Lung (tissue), 11 donors: ENCODE measurements at regions not wholly inside any gene's neighbourhood (a gene's known extent, or its start where the extent isn't known, plus 50 kb on each side); places are given as distances from the start of the nearest gene placed in this dataset.
A peak's percentile ranks its signal among the peaks of the same experiment; 100 is the strongest.

Experiments used
- ATAC-seq: fragments of 200-7000 bp; cut with Tn5 transposase; one replicate; pipeline ENCODE4 v1.9.1; 2020; ENCODE audit warnings: moderate number of reproducible peaks; ENCODE audit not compliant: insufficient read depth, low FRiP score
- DNase-seq, 3 donors: peaks; one replicate each; pipeline ENCODE4 v3.0.0-alpha.2; 2013 to 2017
- H3K27ac ChIP-seq, 2 donors: one replicate each; pipeline ENCODE4 v1.5.1; 2013; ENCODE audit warnings: mild to moderate bottlenecking in 2 of 2, moderate library complexity in 2 of 2, control low read depth in 1 of 2, inconsistent platforms in 1 of 2, low read depth in 1 of 2, low read length in 1 of 2
- H3K27me3 ChIP-seq, 3 donors: one replicate each; pipeline ENCODE4 v1.5.1; 2013; ENCODE audit warnings: low read length in 2 of 3; ENCODE audit not compliant: control insufficient read depth in 3 of 3, insufficient read depth in 3 of 3
- H3K36me3 ChIP-seq, 4 donors: one replicate each; pipeline ENCODE4 v1.5.1; 2013; ENCODE audit warnings: low read length in 4 of 4, mild to moderate bottlenecking in 1 of 4, moderate library complexity in 1 of 4; ENCODE audit not compliant: control insufficient read depth in 4 of 4, insufficient read depth in 4 of 4
- H3K4me1 ChIP-seq, 5 donors: one replicate each; pipeline ENCODE4 v1.5.1; 2013; ENCODE audit warnings: low read length in 5 of 5, mild to moderate bottlenecking in 2 of 5, moderate library complexity in 1 of 5; ENCODE audit not compliant: control insufficient read depth in 5 of 5, insufficient read depth in 5 of 5
- H3K4me3 ChIP-seq: one replicate; pipeline ENCODE4 v1.5.1; 2013; ENCODE audit warnings: mild to moderate bottlenecking, control low read depth, moderate library complexity
- H3K9ac ChIP-seq, 2 donors: one replicate each; pipeline ENCODE4 v1.5.1; 2013; ENCODE audit warnings: low read length in 2 of 2, control low read depth in 1 of 2; ENCODE audit not compliant: insufficient read depth in 1 of 2
- H3K9me3 ChIP-seq, 4 donors: one replicate each; pipeline ENCODE4 v1.5.1; 2013; ENCODE audit warnings: low read length in 3 of 4, mild to moderate bottlenecking in 1 of 4, moderate library complexity in 1 of 4; ENCODE audit not compliant: control insufficient read depth in 4 of 4, insufficient read depth in 3 of 4
- WGBS, 2 donors: extraction: QIAGEN DNeasy Blood & Tissue Kit; methylation state at CpG; one replicate each; pipeline ENCODE4 v1.1.7; 2013; 5-methylcytosine and 5-hydroxymethylcytosine counted together
- TF ChIP-seq, protein P1 (sequence below): IDR thresholded peaks from 2 replicates; pipeline ENCODE4 v1.5.1; 2012; ENCODE audit warnings: mild to moderate bottlenecking; ENCODE audit errors: control extremely low read depth, extremely low read depth
- donor health status: control.
- donor health status: control.
- donor health status: Bipolar disorder and iron deficiency.
- donor health status: healthy.
- donor health status: DM: yes; HTN: yes; CAD: no.

DNA sequence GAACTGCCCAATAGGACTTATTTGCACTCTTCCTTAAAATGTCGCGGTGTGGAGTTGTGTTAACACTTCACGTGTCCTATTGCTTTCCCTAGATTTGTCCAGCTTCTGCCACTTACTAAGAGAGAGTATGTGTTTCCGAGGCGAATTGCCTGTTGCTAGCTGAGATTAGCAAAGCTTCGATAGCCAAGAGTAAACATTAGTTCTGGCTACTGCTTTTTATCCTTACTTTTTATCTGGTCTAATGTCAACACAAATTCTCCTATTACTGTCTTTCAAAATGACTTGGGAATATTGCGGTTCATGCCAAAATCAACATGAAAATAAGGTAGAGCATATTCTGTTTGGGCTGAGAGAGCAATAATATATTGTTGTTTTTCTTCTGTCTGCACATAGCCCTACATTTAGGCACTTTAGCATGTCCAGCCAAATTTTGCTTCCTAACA lies 90.4 kb upstream of the VEGFC start:
- Histone ChIP-seq H3K36me3 (no peaks in the 10 kb centered on the region), H3K9ac (no peak overlapping the region), H3K27ac (no peak overlapping the region), H3K4me3 (no peak overlapping the region), H3K4me1 (no peaks in the 10 kb centered on the region), H3K27me3 (no peaks in the 10 kb centered on the region), H3K9me3 (no peaks in the 10 kb centered on the region)
- peak in 2 of 3 donors; percentile 52 to 66 for DNase-seq
- ATAC-seq: no peak
- WGBS, 2 donors: 73 to 81% methylated on average over 7 of the region's 7 CpGs
- TF ChIP-seq, protein P1, sequence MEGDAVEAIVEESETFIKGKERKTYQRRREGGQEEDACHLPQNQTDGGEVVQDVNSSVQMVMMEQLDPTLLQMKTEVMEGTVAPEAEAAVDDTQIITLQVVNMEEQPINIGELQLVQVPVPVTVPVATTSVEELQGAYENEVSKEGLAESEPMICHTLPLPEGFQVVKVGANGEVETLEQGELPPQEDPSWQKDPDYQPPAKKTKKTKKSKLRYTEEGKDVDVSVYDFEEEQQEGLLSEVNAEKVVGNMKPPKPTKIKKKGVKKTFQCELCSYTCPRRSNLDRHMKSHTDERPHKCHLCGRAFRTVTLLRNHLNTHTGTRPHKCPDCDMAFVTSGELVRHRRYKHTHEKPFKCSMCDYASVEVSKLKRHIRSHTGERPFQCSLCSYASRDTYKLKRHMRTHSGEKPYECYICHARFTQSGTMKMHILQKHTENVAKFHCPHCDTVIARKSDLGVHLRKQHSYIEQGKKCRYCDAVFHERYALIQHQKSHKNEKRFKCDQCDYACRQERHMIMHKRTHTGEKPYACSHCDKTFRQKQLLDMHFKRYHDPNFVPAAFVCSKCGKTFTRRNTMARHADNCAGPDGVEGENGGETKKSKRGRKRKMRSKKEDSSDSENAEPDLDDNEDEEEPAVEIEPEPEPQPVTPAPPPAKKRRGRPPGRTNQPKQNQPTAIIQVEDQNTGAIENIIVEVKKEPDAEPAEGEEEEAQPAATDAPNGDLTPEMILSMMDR: no peak

DNA sequence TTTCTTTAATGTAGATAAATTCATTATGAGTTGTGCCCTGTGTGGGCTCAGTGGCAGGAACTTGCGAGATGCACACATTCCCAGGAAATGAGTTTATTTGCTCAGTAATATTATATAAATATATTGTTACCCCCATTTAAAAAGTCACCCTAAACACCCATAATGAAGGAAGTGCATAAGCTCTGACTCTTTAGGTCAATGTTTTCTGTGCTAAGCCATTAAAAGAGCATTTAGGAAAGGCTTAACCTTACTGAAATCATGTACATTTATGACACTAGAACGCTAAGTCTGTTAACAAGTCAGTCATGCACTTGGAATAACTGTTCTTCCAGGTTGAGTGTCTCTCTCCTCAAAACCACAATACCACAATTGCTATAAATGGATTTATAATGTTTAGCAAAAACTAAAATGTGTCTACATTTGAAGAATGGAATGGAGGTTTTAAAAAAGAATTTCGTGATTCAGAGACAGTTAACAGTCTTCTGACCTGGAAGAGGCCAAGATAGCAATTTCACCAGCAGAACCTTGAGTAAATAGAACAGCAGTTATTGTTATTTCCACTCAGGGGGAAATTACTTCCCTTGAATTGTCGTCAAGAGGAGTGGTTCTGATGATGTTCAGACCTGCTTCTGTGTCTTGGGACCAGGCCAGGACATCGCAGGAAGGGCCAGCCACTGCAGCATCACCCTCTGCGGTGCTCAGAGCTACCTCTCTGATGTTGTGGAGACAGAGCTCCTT lies 91.1 kb upstream of the VEGFC start:
- DNase-seq (no peak), ATAC-seq (no peak)
- Histone ChIP-seq H3K27me3 (no peaks in the 10 kb centered on the region), H3K4me3 (no peak overlapping the region), H3K36me3 (no peaks in the 10 kb centered on the region), H3K27ac (no peak overlapping the region), H3K4me1 (no peaks in the 10 kb centered on the region), H3K9me3 (no peaks in the 10 kb centered on the region), H3K9ac (no peak overlapping the region)
- 49 to 64% methylated on average over 6 of the region's 6 CpGs for WGBS, 2 donors
- TF ChIP-seq, protein P1: no peak

DNA sequence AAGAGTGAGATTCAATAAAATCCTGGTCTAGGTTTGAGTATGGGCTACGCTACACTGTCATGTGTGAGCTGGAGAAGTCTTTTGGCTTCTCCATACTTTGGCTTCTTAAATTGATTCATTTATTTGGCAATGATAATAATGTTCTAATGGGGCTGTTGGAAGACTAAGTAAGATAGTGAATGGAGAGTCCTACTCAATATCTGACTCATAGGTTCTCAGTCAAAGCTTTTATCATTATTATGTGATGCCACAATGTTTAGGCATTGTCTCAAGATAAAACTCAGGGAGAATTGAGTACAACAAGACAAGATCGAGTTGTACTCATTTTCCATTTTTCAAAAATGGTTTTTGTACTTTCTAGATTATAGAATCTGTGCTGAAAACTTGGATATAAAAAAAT lies 92.5 kb upstream of the VEGFC start:
- Histone ChIP-seq H3K4me1 (no peaks in the 10 kb centered on the region), H3K27ac (no peak overlapping the region), H3K9me3 (no peaks in the 10 kb centered on the region), H3K9ac (no peak overlapping the region), H3K4me3 (no peak overlapping the region), H3K27me3 (no peaks in the 10 kb centered on the region), H3K36me3 (no peaks in the 10 kb centered on the region)
- WGBS, 2 donors: 80 to 88% methylated on average over 2 of the region's 2 CpGs
- ATAC-seq (no peak), DNase-seq (no peak)
- TF ChIP-seq, protein P1: no peak

DNA sequence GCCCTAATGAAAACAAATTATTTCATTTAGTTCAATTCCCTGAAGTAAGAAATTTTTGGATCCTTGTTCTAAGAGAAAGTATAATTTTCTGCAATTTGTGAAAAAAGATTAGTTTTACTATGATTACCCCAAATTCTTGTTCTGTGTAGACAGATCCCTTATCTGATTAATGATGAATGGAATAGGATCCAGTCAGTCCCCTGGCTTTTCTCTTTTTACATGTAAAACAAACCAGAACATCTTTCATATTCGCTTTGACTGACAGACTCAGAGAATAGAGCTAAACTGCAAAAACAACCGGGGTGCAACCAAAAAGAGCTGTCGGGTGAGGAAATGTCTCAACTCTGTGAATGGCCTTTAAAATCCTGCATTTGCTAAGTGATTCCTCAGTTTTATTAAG lies 93.4 kb upstream of the VEGFC start:
- Histone ChIP-seq H3K27ac (no peak overlapping the region), H3K4me3 (no peak overlapping the region), H3K4me1 (no peaks in the 10 kb centered on the region), H3K9ac (no peak overlapping the region), H3K36me3 (no peaks in the 10 kb centered on the region), H3K9me3 (no peaks in the 10 kb centered on the region), H3K27me3 (no peaks in the 10 kb centered on the region)
- 77 to 89% methylated on average over 3 of the region's 3 CpGs for WGBS, 2 donors
- DNase-seq (no peak), ATAC-seq (no peak)
- TF ChIP-seq, protein P1: no peak
